Endothelial cell of umbilical vein (primary cell): ENCODE measurements at regions not wholly inside any gene's neighbourhood (a gene's known extent, or its start where the extent isn't known, plus 50 kb on each side); places are given as distances from the start of the nearest gene placed in this dataset.

Experiments
- BruUV-seq: library from RNA; stranded (reverse); fragments of 400-500 nt; replicated peaks from 2 replicates; lab custom pipeline; 2021; lab: Mats Ljungman, UMichigan
- CTCF ChIA-PET: fragments of 300-600, 350-600 bp; sonication (Branson Sonifier 250); formaldehyde crosslinking; loops from one replicate; lab custom pipeline; 2021; ENCODE audit warnings: antibody characterized with exemption, inconsistent platforms; lab: Charles Lee
- POLR2A ChIA-PET: fragments of 300-600, 350-600 bp; sonication (Branson Sonifier 250); formaldehyde crosslinking; loops from one replicate; lab custom pipeline; 2021; ENCODE audit warnings: antibody characterized with exemption, inconsistent platforms; lab: Charles Lee
- DNase-seq: peaks from one replicate; pipeline ENCODE4 v3.0.0-alpha.2; 2011; ENCODE audit warnings: low read depth, low spot score
- FAIRE-seq: peaks from 2 replicates; lab custom pipeline; 2011; peaks lifted over from hg19 to GRCh38; lab: Jason Lieb, UNC
- H2AFZ ChIP-seq: 2 replicates; pipeline ENCODE4 v1.6.0; 2012; ENCODE audit warnings: low read depth, low read length, control low read depth, inconsistent platforms
- H3K27ac ChIP-seq: 2 replicates; pipeline ENCODE4 v1.5.1; 2011; ENCODE audit warnings: low read depth, mild to moderate bottlenecking, control low read depth, low read length, moderate library complexity; ENCODE audit not compliant: insufficient read depth
- H3K27me3 ChIP-seq, 2 experiments: 2 replicates each; pipeline versions ENCODE4 v1.6.0 to v1.6.1; 2011; ENCODE audit warnings: low read length in 2 of 2, mixed read lengths in 1 of 2; ENCODE audit not compliant: control insufficient read depth in 2 of 2, insufficient read depth in 2 of 2
- H3K36me3 ChIP-seq, 2 experiments: 2 replicates in 1 of 2; 3 replicates in 1 of 2; pipeline ENCODE4 v1.5.1; 2011; ENCODE audit warnings: low read length in 2 of 2, mild to moderate bottlenecking in 1 of 2, moderate library complexity in 1 of 2; ENCODE audit not compliant: control insufficient read depth in 2 of 2, insufficient read depth in 2 of 2; ENCODE audit errors: extremely low read depth in 1 of 2
- H3K4me1 ChIP-seq: 3 replicates; pipeline ENCODE4 v1.5.1; 2011; ENCODE audit warnings: mild to moderate bottlenecking, low read length; ENCODE audit not compliant: control insufficient read depth, insufficient read depth; ENCODE audit errors: extremely low read depth
- H3K4me2 ChIP-seq: 2 replicates; pipeline ENCODE4 v1.6.1; 2011; ENCODE audit warnings: low read length, control low read depth, mixed read lengths; ENCODE audit not compliant: insufficient read depth
- H3K4me3 ChIP-seq, 3 experiments: fragments of 200-600 bp in 1 of 3; sonication (generic), shearing (Covaris generic) in 1 of 3; replicated peaks in 1 of 3; 2 replicates each; pipeline ENCODE4 v1.5.1; 2011 to 2016; ENCODE audit warnings: control low read depth in 3 of 3, low read length in 3 of 3, mild to moderate bottlenecking in 2 of 3, inconsistent platforms in 1 of 3, low read depth in 1 of 3, moderate library complexity in 1 of 3; ENCODE audit not compliant: insufficient read depth in 1 of 3
- H3K79me2 ChIP-seq: 2 replicates; pipeline ENCODE4 v1.6.0; 2012; ENCODE audit warnings: low read length, inconsistent platforms; ENCODE audit not compliant: control insufficient read depth, insufficient read depth
- H3K9ac ChIP-seq: replicated peaks from 2 replicates; pipeline ENCODE3; 2011; ENCODE audit warnings: low read length, control low read depth; ENCODE audit not compliant: insufficient read depth; ENCODE audit errors: extremely low read depth
- H3K9me1 ChIP-seq: replicated peaks from 3 replicates; pipeline ENCODE4 v1.6.0; 2011; ENCODE audit warnings: mild to moderate bottlenecking, low read length; ENCODE audit not compliant: control insufficient read depth, insufficient read depth; ENCODE audit errors: extremely low read depth
- H3K9me3 ChIP-seq: replicated peaks from 2 replicates; pipeline ENCODE4 v1.5.1; 2012; ENCODE audit warnings: low read length, inconsistent platforms; ENCODE audit not compliant: control insufficient read depth, insufficient read depth
- H4K20me1 ChIP-seq: replicated peaks from 2 replicates; pipeline ENCODE3; 2011; ENCODE audit warnings: mild to moderate bottlenecking, low read length; ENCODE audit not compliant: control insufficient read depth, insufficient read depth; ENCODE audit errors: extremely low read depth
- CTCF ChIP-seq, 2 donors: IDR thresholded peaks; 1 replicate in 1 of 2; 2 replicates in 1 of 2; pipeline ENCODE4 v1.5.1; 2011; ENCODE audit warnings: low read length in 2 of 2, mild to moderate bottlenecking in 2 of 2, moderate library complexity in 2 of 2, control low read depth in 1 of 2, inconsistent platforms in 1 of 2, low read depth in 1 of 2; ENCODE audit not compliant: insufficient read depth in 1 of 2; ENCODE audit errors: extremely low read depth in 1 of 2
- EZH2 ChIP-seq: IDR thresholded peaks from 2 replicates; pipeline ENCODE4 v1.6.1; 2012; ENCODE audit warnings: borderline replicate concordance, low read depth, mild to moderate bottlenecking, moderate library complexity, low read length, inconsistent platforms; ENCODE audit not compliant: severe bottlenecking
- FOS ChIP-seq: IDR thresholded peaks from 2 replicates; pipeline ENCODE4 v1.6.1; 2011; ENCODE audit warnings: mild to moderate bottlenecking, low read length, moderate library complexity, borderline replicate concordance; ENCODE audit not compliant: insufficient read depth
- GATA2 ChIP-seq: IDR thresholded peaks from 2 replicates; pipeline ENCODE4 v1.7.0; 2011; ENCODE audit warnings: low read depth, mild to moderate bottlenecking, moderate library complexity, mixed read lengths, low read length; ENCODE audit not compliant: insufficient read length, insufficient read depth
- JUN ChIP-seq: IDR thresholded peaks from 2 replicates; pipeline ENCODE4 v1.6.1; 2011; ENCODE audit warnings: borderline replicate concordance, low read depth; ENCODE audit not compliant: insufficient read length, insufficient read depth
- MAX ChIP-seq: IDR thresholded peaks from 2 replicates; pipeline ENCODE4 v1.6.1; 2011; ENCODE audit not compliant: insufficient read depth, insufficient read length
- MYC ChIP-seq: IDR thresholded peaks from one replicate; pipeline ENCODE4 v1.6.1; 2011; ENCODE audit warnings: mild to moderate bottlenecking, low read depth, low read length
- POLR2A ChIP-seq: IDR thresholded peaks from 2 replicates; pipeline ENCODE4 v1.6.1; 2012; ENCODE audit warnings: low read depth, mild to moderate bottlenecking, control low read depth, low read length
- POLR2AphosphoS5 ChIP-seq: IDR thresholded peaks from 2 replicates; pipeline ENCODE4 v1.6.1; 2012; ENCODE audit warnings: low read depth, mild to moderate bottlenecking, control low read depth, low read length, moderate library complexity; ENCODE audit not compliant: insufficient read depth
- dilution Hi-C: fragments of 300-500 bp; cut with MboI; formaldehyde crosslinking; loops from one replicate; pipeline ENCODE4 v1.15.0; 2019; ENCODE audit warnings: low sequenced_read_pairs; ENCODE audit not compliant: extremely low pct_ligation_motif_present
- intact Hi-C: fragments of 100-400 bp; cut with micrococcal nuclease; formaldehyde crosslinking; loops from one replicate; pipeline ENCODE4 v1.10.0; 2022

GRCh38 chr5:172511952-172512351 lies 57.6 kb upstream of the SH3PXD2B start:
- TF ChIP-seq EZH2, result no peak
- no peak for TF ChIP-seq JUN
- TF ChIP-seq MAX, result no peak
- TF ChIP-seq FOS, result no peak
- no peak for TF ChIP-seq MYC
- no peak for TF ChIP-seq GATA2
- TF ChIP-seq CTCF (IDR thresholded peaks at IDR 0.05; ENCODE audit: extremely low read depth in 1 of 2, insufficient read depth in 1 of 2, low read depth in 1 of 2, low read length in 2 of 2), result no peak
- TF ChIP-seq POLR2A, result no peak
- no peak for TF ChIP-seq POLR2AphosphoS5
- ChIA-PET POLR2A (no interaction called here), CTCF (no interaction called here)
- H3K4me2 ChIP-seq, result no peak overlapping the region
- H3K4me3 ChIP-seq, result no peak overlapping the region
- dilution Hi-C loops, result no loop called here
- H3K9me1 ChIP-seq, result no peaks in the 10 kb centered on the region
- BruUV-seq, result no TSS peak
- H4K20me1 ChIP-seq, result no peaks in the 10 kb centered on the region
- no peaks in the 10 kb centered on the region for H3K4me1 ChIP-seq
- FAIRE-seq, result no peak
- H3K9ac ChIP-seq, result no peak overlapping the region
- no peak overlapping the region for H2AFZ ChIP-seq
- no peaks in the 10 kb centered on the region for H3K9me3 ChIP-seq
- intact Hi-C loops, result no loop called here
- no peaks in the 10 kb centered on the region for H3K79me2 ChIP-seq
- H3K36me3 ChIP-seq, result no peaks in the 10 kb centered on the region
- DNase-seq, result no peak
- no peak overlapping the region for H3K27ac ChIP-seq
- peaks cover 5 to 7% of the 10 kb centered on the region in 2 experiments for H3K27me3 ChIP-seq
